ENCODE measurements at regions not wholly inside any gene's neighbourhood (a gene's known extent, or its start where the extent isn't known, plus 50 kb on each side); places are given as distances from the start of the nearest gene placed in this dataset.

GRCh38 chr3:159540882-159541495, 447.6 kb upstream of the IL12A start:
- peaks cover 3% of the 10 kb centered on the region for H3K9me3 Mint-ChIP-seq
- no peak for DNase-seq (ENCODE audit: extremely low spot score, unreplicated experiment)
- no peaks in the 10 kb centered on the region for H3K36me3 Mint-ChIP-seq
- TF ChIP-seq CTCF (conservative IDR thresholded peaks at IDR 0.05) = no peak
- H3K27me3 Mint-ChIP-seq = peaks cover 9% of the 10 kb centered on the region
- no peak overlapping the region for H3K4me3 Mint-ChIP-seq
- H3K4me1 Mint-ChIP-seq (ENCODE audit: unreplicated experiment) = no peaks in the 10 kb centered on the region
- H3K27ac Mint-ChIP-seq = no peak overlapping the region

- Mint-ChIP-seq H3K27me3 (no peaks in the 10 kb centered on the region), H3K9me3 (peaks cover 8% of the 10 kb centered on the region), H3K4me3 (no peak overlapping the region), H3K4me1 (ENCODE audit: unreplicated experiment) (no peaks in the 10 kb centered on the region), H3K36me3 (no peaks in the 10 kb centered on the region), H3K27ac (no peak overlapping the region)
- no peak for TF ChIP-seq CTCF (conservative IDR thresholded peaks at IDR 0.05)
- no peak for DNase-seq (ENCODE audit: extremely low spot score, unreplicated experiment)
These were observed 439.8 kb upstream of the IL12A start for GRCh38 chr3:159548675-159549335.

- DNase-seq (ENCODE audit: extremely low spot score, unreplicated experiment) = no peak
- no peaks in the 10 kb centered on the region for H3K36me3 Mint-ChIP-seq
- no peak overlapping the region for H3K27ac Mint-ChIP-seq
- no peaks in the 10 kb centered on the region for H3K4me1 Mint-ChIP-seq (ENCODE audit: unreplicated experiment)
- no peak overlapping the region for H3K4me3 Mint-ChIP-seq
- no peaks in the 10 kb centered on the region for H3K9me3 Mint-ChIP-seq
- no peak for TF ChIP-seq CTCF (conservative IDR thresholded peaks at IDR 0.05)
- peaks cover 7% of the 10 kb centered on the region for H3K27me3 Mint-ChIP-seq
These were observed 433.4 kb upstream of the IL12A start for GRCh38 chr3:159555205-159555604.

DNA sequence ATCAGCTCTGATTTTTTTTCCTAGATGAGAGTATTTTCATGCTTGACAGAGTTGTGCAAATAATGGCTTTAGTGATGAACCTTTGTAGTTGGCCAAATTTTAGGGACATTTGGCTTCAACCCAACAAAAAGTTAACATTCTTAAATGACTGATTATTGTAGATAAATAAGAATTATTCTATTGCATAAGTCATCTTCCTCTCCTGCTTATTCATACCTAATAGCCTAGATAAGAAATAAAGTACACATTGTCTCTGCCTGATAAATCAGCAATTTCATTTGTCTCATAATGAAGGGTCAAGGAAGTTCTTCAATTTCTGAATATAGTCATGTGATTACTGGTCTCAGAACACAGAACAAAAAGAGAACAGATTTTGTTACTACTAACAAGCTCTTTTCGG, 428.9 kb upstream of the IL12A start:
- Mint-ChIP-seq H3K9me3 (no peaks in the 10 kb centered on the region), H3K27me3 (peaks cover 25% of the 10 kb centered on the region), H3K36me3 (no peaks in the 10 kb centered on the region), H3K4me3 (no peak overlapping the region), H3K27ac (no peak overlapping the region), H3K4me1 (ENCODE audit: unreplicated experiment) (peaks cover 5% of the 10 kb centered on the region)
- no peak for DNase-seq (ENCODE audit: extremely low spot score, unreplicated experiment)
- TF ChIP-seq CTCF (conservative IDR thresholded peaks at IDR 0.05) = no peak

DNA sequence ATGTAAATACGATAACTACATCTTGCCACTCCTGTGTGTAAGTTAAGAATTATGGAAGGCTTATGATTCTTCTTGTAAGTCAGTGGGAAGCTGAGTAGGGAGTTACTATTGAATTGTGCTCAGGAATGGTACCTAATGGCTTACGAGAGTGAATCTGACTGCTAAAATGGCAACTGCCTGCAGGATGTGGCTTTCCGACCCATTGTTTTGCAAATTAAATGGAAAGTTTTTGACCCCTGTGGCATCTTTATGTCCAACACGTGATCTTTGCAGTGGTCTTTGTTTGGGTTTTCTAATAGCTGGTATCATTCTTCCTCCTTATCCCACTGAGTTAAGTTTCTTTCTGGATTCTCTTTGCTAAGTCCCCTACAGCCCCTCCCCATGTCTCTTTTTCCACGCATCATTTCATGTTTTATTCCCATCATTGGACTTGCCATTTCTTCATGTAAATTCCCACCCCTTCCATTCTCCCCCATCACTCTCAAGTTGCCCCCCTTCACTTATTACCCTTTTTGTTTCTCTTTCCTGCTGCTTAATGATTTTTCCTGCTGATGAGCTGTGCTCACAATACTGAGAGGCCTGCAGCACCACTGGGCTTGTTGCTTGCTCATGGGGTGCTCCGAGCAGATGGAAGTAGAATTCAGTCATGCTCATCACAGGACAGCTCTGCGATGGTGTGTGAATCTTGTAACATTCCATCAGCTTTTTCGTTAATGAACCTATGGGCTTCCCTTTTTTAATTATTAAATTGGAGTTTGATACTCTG, 428.2 kb upstream of the IL12A start:
- Mint-ChIP-seq H3K4me1 (ENCODE audit: unreplicated experiment) (peaks cover 5% of the 10 kb centered on the region), H3K4me3 (no peak overlapping the region), H3K27me3 (peaks cover 25% of the 10 kb centered on the region), H3K27ac (no peak overlapping the region), H3K9me3 (no peaks in the 10 kb centered on the region), H3K36me3 (no peaks in the 10 kb centered on the region)
- TF ChIP-seq CTCF (conservative IDR thresholded peaks at IDR 0.05) = no peak
- no peak for DNase-seq (ENCODE audit: extremely low spot score, unreplicated experiment)
